ENCODE measurements at regions not wholly inside any gene's neighbourhood (a gene's known extent, or its start where the extent isn't known, plus 50 kb on each side); places are given as distances from the start of the nearest gene placed in this dataset.

DNA sequence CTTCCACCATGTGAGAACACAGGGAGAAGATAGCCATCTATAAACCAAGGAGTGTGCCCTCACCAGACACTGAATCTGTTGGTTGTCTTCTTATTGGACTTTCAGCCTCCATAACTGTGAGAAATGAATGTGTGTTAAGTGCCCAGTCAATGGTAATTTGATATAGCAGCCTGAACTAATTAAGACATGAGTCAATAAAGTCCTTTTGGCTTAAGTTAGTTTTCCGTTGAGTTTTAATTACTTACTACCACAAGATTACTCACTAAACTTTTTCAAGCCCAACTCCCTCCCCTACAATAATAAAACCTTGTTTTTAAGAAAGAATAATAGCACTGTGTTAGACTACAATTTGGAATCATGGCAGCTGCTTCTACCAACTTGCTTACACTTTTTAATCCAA lies 324.2 kb downstream of the PCDH19 start:
- TF ChIP-seq, protein P1, sequence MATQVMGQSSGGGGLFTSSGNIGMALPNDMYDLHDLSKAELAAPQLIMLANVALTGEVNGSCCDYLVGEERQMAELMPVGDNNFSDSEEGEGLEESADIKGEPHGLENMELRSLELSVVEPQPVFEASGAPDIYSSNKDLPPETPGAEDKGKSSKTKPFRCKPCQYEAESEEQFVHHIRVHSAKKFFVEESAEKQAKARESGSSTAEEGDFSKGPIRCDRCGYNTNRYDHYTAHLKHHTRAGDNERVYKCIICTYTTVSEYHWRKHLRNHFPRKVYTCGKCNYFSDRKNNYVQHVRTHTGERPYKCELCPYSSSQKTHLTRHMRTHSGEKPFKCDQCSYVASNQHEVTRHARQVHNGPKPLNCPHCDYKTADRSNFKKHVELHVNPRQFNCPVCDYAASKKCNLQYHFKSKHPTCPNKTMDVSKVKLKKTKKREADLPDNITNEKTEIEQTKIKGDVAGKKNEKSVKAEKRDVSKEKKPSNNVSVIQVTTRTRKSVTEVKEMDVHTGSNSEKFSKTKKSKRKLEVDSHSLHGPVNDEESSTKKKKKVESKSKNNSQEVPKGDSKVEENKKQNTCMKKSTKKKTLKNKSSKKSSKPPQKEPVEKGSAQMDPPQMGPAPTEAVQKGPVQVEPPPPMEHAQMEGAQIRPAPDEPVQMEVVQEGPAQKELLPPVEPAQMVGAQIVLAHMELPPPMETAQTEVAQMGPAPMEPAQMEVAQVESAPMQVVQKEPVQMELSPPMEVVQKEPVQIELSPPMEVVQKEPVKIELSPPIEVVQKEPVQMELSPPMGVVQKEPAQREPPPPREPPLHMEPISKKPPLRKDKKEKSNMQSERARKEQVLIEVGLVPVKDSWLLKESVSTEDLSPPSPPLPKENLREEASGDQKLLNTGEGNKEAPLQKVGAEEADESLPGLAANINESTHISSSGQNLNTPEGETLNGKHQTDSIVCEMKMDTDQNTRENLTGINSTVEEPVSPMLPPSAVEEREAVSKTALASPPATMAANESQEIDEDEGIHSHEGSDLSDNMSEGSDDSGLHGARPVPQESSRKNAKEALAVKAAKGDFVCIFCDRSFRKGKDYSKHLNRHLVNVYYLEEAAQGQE (IDR thresholded peaks at IDR 0.05; ENCODE audit: low read depth), result no peak
- no peak for TF ChIP-seq EGR1 (IDR thresholded peaks at IDR 0.05)
- TF ChIP-seq RAD21 (IDR thresholded peaks at IDR 0.05; ENCODE audit: low read depth), result no peak
- TF ChIP-seq, protein P2, sequence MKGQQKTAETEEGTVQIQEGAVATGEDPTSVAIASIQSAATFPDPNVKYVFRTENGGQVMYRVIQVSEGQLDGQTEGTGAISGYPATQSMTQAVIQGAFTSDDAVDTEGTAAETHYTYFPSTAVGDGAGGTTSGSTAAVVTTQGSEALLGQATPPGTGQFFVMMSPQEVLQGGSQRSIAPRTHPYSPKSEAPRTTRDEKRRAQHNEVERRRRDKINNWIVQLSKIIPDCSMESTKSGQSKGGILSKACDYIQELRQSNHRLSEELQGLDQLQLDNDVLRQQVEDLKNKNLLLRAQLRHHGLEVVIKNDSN (IDR thresholded peaks at IDR 0.05), result no peak
